ENCODE measurements at regions not wholly inside any gene's neighbourhood (a gene's known extent, or its start where the extent isn't known, plus 50 kb on each side); places are given as distances from the start of the nearest gene placed in this dataset.

- TF ChIP-seq CTCF (IDR thresholded peaks at IDR 0.05) (no peak), POLR2A (IDR thresholded peaks at IDR 0.05) (no peak), POLR2AphosphoS5 (IDR thresholded peaks at IDR 0.05) (no peak)
These were observed 197.5 kb downstream of the OTOR start for GRCh38 chr20:16945619-16946018.
